Osteoblast (primary cell): ENCODE measurements at regions not wholly inside any gene's neighbourhood (a gene's known extent, or its start where the extent isn't known, plus 50 kb on each side); places are given as distances from the start of the nearest gene placed in this dataset.

Source experiments
- DNase-seq: peaks from one replicate; pipeline ENCODE4 v3.0.0; 2011; ENCODE audit warnings: low spot score, mixed read lengths; ENCODE audit not compliant: insufficient read length; ENCODE audit errors: missing footprints
- H2AFZ ChIP-seq: 2 replicates; pipeline ENCODE4 v1.6.0; 2011; ENCODE audit warnings: mild to moderate bottlenecking, low read length
- H3K27ac ChIP-seq: 2 replicates; pipeline ENCODE4 v1.5.1; 2011; ENCODE audit warnings: mild to moderate bottlenecking, low read depth, low read length, moderate library complexity
- H3K27me3 ChIP-seq: 2 replicates; pipeline ENCODE4 v1.6.0; 2012; ENCODE audit warnings: mild to moderate bottlenecking, control low read depth, inconsistent platforms, low read length, moderate library complexity; ENCODE audit not compliant: insufficient read depth
- H3K36me3 ChIP-seq: 2 replicates; pipeline ENCODE4 v1.5.1; 2011; ENCODE audit warnings: mild to moderate bottlenecking, low read length, control low read depth, moderate library complexity; ENCODE audit not compliant: insufficient read depth
- H3K4me1 ChIP-seq: 2 replicates; pipeline ENCODE4 v1.5.1; 2011; ENCODE audit warnings: mild to moderate bottlenecking, low read length, control low read depth, moderate library complexity; ENCODE audit not compliant: insufficient read depth
- H3K4me2 ChIP-seq: 2 replicates; pipeline ENCODE4 v1.6.0; 2011; ENCODE audit warnings: mild to moderate bottlenecking, low read length; ENCODE audit not compliant: insufficient read depth
- H3K4me3 ChIP-seq: fragments of 200-600 bp; sonication (generic); 3 replicates; pipeline ENCODE4 v1.5.1; 2012; ENCODE audit warnings: mild to moderate bottlenecking, low read length, inconsistent platforms; ENCODE audit not compliant: insufficient read depth
- H3K79me2 ChIP-seq: 2 replicates; pipeline ENCODE4 v1.6.0; 2012; ENCODE audit warnings: mild to moderate bottlenecking, low read length, control low read depth, inconsistent platforms; ENCODE audit not compliant: insufficient read depth
- H3K9me3 ChIP-seq: 2 replicates; pipeline ENCODE4 v1.5.1; 2011; ENCODE audit warnings: low read depth, low read length, control low read depth
- H4K20me1 ChIP-seq: 2 replicates; pipeline ENCODE4 v1.6.0; 2012; ENCODE audit warnings: mild to moderate bottlenecking, low read length, control low read depth; ENCODE audit not compliant: insufficient read depth
- TF ChIP-seq, protein P1 (sequence below): IDR thresholded peaks from 2 replicates; pipeline ENCODE4 v1.5.1; 2011; ENCODE audit warnings: mild to moderate bottlenecking, low read depth, low read length, moderate library complexity; ENCODE audit errors: extremely low read depth

DNA sequence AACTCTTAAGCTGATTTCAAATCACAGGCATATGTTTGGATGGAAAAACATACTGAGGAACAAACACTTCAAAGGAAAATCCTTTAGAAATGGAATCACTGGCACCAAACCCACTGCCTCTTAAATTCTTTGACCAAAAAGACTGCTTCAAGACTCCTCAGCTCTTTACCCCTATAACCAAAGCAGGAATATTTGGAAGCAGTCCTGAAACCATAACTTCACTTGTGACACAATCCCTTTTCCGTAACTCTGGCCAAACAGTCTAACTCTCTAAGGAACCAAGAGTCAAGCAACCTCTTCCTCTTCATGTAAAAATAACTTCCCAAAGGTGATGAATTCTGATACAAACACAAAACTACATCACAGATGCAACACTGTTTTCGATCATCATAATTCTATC lies 104.3 kb downstream of the MTERF1 start:
- Histone ChIP-seq H3K36me3 (no peaks in the 10 kb centered on the region), H3K79me2 (no peaks in the 10 kb centered on the region), H3K4me2 (no peak overlapping the region), H3K4me3 (no peak overlapping the region), H3K9me3 (no peaks in the 10 kb centered on the region), H4K20me1 (no peaks in the 10 kb centered on the region), H3K4me1 (peaks cover 12% of the 10 kb centered on the region), H3K27me3 (no peaks in the 10 kb centered on the region), H2AFZ (no peak overlapping the region), H3K27ac (no peak overlapping the region)
- no peak for DNase-seq
- TF ChIP-seq, protein P1, sequence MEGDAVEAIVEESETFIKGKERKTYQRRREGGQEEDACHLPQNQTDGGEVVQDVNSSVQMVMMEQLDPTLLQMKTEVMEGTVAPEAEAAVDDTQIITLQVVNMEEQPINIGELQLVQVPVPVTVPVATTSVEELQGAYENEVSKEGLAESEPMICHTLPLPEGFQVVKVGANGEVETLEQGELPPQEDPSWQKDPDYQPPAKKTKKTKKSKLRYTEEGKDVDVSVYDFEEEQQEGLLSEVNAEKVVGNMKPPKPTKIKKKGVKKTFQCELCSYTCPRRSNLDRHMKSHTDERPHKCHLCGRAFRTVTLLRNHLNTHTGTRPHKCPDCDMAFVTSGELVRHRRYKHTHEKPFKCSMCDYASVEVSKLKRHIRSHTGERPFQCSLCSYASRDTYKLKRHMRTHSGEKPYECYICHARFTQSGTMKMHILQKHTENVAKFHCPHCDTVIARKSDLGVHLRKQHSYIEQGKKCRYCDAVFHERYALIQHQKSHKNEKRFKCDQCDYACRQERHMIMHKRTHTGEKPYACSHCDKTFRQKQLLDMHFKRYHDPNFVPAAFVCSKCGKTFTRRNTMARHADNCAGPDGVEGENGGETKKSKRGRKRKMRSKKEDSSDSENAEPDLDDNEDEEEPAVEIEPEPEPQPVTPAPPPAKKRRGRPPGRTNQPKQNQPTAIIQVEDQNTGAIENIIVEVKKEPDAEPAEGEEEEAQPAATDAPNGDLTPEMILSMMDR = no peak

DNA sequence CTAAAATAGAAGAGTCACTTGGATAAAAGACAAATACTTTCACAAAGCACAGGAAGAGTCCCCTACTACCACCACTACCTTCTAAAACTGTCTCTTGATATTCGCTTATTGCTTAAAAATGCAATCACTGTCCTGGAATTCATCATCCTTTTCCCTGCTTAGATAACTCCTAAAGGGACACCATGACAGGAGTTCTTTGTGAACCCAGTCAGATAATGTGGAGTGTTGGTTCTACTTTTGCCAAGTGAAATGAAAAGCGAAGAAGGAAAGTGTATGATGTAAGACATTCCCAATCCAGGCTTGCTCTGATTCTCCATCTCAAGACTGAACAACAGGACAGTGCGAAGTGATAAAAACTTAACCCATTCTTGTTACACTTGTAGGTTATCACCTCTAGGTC lies 103.0 kb downstream of the MTERF1 start:
- Histone ChIP-seq H2AFZ (no peak overlapping the region), H3K4me1 (peaks cover 1% of the 10 kb centered on the region), H3K4me3 (no peak overlapping the region), H3K4me2 (no peak overlapping the region), H3K36me3 (no peaks in the 10 kb centered on the region), H3K9me3 (no peaks in the 10 kb centered on the region), H4K20me1 (no peaks in the 10 kb centered on the region), H3K27me3 (no peaks in the 10 kb centered on the region), H3K79me2 (no peaks in the 10 kb centered on the region), H3K27ac (no peak overlapping the region)
- TF ChIP-seq, protein P1 = no peak
- no peak for DNase-seq

DNA sequence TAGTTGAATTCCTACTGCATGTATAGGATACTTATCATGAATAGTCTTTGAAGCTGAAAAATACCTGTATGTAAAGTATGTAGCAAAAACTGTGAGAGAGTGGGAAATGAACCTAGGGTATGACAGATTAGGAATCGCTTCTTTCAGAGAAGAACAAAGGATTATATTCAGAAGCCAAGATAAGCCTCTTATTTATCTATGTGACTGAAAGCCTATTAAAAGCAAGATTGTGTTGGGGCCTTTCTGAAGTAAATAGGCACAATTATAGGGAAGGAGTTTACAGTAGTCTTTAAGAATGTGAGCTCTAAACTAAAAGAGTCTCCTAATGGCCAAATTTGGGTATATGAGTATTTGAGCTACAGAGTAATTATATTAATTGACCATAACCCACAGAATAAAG lies 102.1 kb downstream of the MTERF1 start:
- no peaks in the 10 kb centered on the region for H3K79me2 ChIP-seq
- H3K4me3 ChIP-seq = no peak overlapping the region
- no peak for DNase-seq
- no peaks in the 10 kb centered on the region for H3K4me1 ChIP-seq
- no peaks in the 10 kb centered on the region for H3K9me3 ChIP-seq
- H3K27ac ChIP-seq = no peak overlapping the region
- no peaks in the 10 kb centered on the region for H3K36me3 ChIP-seq
- H3K27me3 ChIP-seq = no peaks in the 10 kb centered on the region
- TF ChIP-seq, protein P1 = no peak
- no peak overlapping the region for H3K4me2 ChIP-seq
- H4K20me1 ChIP-seq = no peaks in the 10 kb centered on the region
- H2AFZ ChIP-seq = no peak overlapping the region

DNA sequence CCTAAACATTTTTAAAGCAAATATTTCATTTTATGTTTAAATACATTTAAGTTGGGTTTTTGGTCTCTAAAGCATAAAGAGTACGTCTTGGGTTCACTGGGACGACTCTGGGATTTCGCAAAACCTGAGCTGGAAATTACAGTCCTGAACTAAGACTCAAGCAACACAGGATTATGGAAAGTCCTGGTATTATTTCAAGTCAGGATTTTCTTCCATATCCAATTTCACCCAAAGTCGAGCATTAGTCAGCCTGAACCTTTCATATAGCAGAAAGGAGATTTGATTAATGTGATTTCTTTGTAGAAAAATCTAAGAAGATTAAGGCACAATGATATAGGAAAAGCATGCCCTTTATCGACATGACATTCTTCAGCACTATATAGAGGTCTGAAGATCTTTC lies 100.0 kb downstream of the MTERF1 start:
- Histone ChIP-seq H2AFZ (no peak overlapping the region), H3K9me3 (no peaks in the 10 kb centered on the region), H3K4me2 (no peak overlapping the region), H3K79me2 (no peaks in the 10 kb centered on the region), H3K4me1 (no peaks in the 10 kb centered on the region), H3K27ac (no peak overlapping the region), H3K27me3 (no peaks in the 10 kb centered on the region), H4K20me1 (no peaks in the 10 kb centered on the region), H3K36me3 (no peaks in the 10 kb centered on the region), H3K4me3 (no peak overlapping the region)
- DNase-seq = no peak
- TF ChIP-seq, protein P1 = no peak
